Tibial nerve (tissue), 4 donors: ENCODE measurements at regions not wholly inside any gene's neighbourhood (a gene's known extent, or its start where the extent isn't known, plus 50 kb on each side); places are given as distances from the start of the nearest gene placed in this dataset.

Experiments used
- EP300 ChIP-seq, 2 donors: sonication (generic); formaldehyde crosslinking; IDR thresholded peaks; one replicate each; pipeline ENCODE4 v1.6.1; 2017; ENCODE audit warnings: antibody characterized with exemption in 2 of 2, mild to moderate bottlenecking in 1 of 2
- POLR2A ChIP-seq, 2 donors: fragments of 450-650 bp; IDR thresholded peaks; one replicate each; pipeline ENCODE4 v1.6.1; 2017; ENCODE audit warnings: antibody characterized with exemption in 2 of 2, mild to moderate bottlenecking in 2 of 2, moderate library complexity in 2 of 2
- TF ChIP-seq, protein P1 (sequence below), 5 experiments: fragments of 200-600 bp in 3 of 5; fragments of 450-650 bp in 2 of 5; sonication (generic) in 3 of 5; IDR thresholded peaks; one replicate each; pipeline ENCODE4 v1.5.1; 2016 to 2019; ENCODE audit warnings: antibody characterized with exemption in 5 of 5, mild to moderate bottlenecking in 3 of 5, moderate library complexity in 2 of 5

DNA sequence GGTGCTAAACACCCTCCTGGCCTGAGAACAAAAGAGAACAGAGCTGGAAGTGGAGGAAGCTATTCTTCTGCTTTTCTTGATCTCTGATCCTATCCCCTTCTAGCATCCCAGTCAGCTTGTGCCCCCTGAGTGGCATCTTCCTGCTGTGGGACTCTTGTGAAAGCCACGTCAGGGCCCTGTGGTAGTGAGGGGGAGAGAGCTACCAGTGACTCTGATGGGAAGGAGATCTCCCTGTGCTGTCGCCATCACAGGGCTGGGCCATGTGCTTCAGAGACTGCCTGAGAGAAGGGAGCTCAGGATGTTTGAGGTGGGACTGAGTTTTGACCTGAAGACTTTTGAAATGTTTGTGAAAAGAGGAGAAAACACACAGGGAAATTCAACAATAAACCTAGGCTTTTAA, 107.6 kb upstream of the FUT8 start:
- TF ChIP-seq POLR2A (IDR thresholded peaks at IDR 0.05) (no peak), EP300 (IDR thresholded peaks at IDR 0.05) (no peak)
- TF ChIP-seq, protein P1, sequence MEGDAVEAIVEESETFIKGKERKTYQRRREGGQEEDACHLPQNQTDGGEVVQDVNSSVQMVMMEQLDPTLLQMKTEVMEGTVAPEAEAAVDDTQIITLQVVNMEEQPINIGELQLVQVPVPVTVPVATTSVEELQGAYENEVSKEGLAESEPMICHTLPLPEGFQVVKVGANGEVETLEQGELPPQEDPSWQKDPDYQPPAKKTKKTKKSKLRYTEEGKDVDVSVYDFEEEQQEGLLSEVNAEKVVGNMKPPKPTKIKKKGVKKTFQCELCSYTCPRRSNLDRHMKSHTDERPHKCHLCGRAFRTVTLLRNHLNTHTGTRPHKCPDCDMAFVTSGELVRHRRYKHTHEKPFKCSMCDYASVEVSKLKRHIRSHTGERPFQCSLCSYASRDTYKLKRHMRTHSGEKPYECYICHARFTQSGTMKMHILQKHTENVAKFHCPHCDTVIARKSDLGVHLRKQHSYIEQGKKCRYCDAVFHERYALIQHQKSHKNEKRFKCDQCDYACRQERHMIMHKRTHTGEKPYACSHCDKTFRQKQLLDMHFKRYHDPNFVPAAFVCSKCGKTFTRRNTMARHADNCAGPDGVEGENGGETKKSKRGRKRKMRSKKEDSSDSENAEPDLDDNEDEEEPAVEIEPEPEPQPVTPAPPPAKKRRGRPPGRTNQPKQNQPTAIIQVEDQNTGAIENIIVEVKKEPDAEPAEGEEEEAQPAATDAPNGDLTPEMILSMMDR (IDR thresholded peaks at IDR 0.05): no peak
